GM23338 (cell line): ENCODE measurements at regions not wholly inside any gene's neighbourhood (a gene's known extent, or its start where the extent isn't known, plus 50 kb on each side); places are given as distances from the start of the nearest gene placed in this dataset.

Experiments
- ATAC-seq: fragments of 200-7000 bp; cut with Tn5 transposase; 3 replicates; pipeline ENCODE4 v1.9.1; 2020
- DNase-seq: peaks from one replicate; pipeline ENCODE4 v3.0.0-alpha.2; 2015; ENCODE audit warnings: low spot score
- H2AFZ ChIP-seq: fragments of 200-600 bp; sonication (generic); 2 replicates; pipeline ENCODE4 v1.8.0; 2016; ENCODE audit warnings: antibody characterized with exemption, mild to moderate bottlenecking, moderate library complexity
- H3F3A ChIP-seq: fragments of 200-600 bp; sonication (generic); replicated peaks from 2 replicates; pipeline ENCODE4 v1.8.0; 2017; ENCODE audit warnings: antibody characterized with exemption, mixed run types, low read depth
- H3K27ac ChIP-seq: fragments of 200-600 bp; sonication (generic); 2 replicates; pipeline ENCODE4 v1.6.1; 2016; ENCODE audit warnings: low read depth
- H3K27me3 ChIP-seq: fragments of 200-600 bp; sonication (generic); 2 replicates; pipeline ENCODE4 v1.8.0; 2016; ENCODE audit warnings: mild to moderate bottlenecking, mixed run types, moderate library complexity; ENCODE audit not compliant: insufficient read depth
- H3K36me3 ChIP-seq: fragments of 200-600 bp; sonication (generic); 2 replicates; pipeline ENCODE4 v1.8.0; 2016; ENCODE audit warnings: mild to moderate bottlenecking; ENCODE audit not compliant: insufficient read depth
- H3K4me1 ChIP-seq: fragments of 200-600 bp; sonication (generic); 2 replicates; pipeline ENCODE4 v1.8.0; 2016; ENCODE audit warnings: mild to moderate bottlenecking, moderate library complexity; ENCODE audit not compliant: insufficient read depth
- H3K4me2 ChIP-seq: fragments of 200-600 bp; sonication (generic); 2 replicates; pipeline ENCODE4 v1.7.1; 2017; ENCODE audit warnings: mixed run types
- H3K4me3 ChIP-seq: fragments of 200-600 bp; sonication (generic); 2 replicates; pipeline ENCODE4 v1.6.1; 2016; ENCODE audit warnings: mixed run types
- H3K79me2 ChIP-seq: fragments of 200-600 bp; sonication (generic); replicated peaks from 2 replicates; pipeline ENCODE4 v1.8.0; 2017; ENCODE audit warnings: mild to moderate bottlenecking; ENCODE audit not compliant: insufficient read depth
- H3K9me2 ChIP-seq: fragments of 200-600 bp; sonication (generic); 2 replicates; pipeline ENCODE4 v1.8.0; 2017; ENCODE audit not compliant: insufficient read depth
- H4K20me1 ChIP-seq: fragments of 200-600 bp; sonication (generic); replicated peaks from 2 replicates; pipeline ENCODE4 v1.8.0; 2017; ENCODE audit warnings: mild to moderate bottlenecking; ENCODE audit not compliant: insufficient read depth
- H3K27ac Mint-ChIP-seq: 2 replicates; pipeline ENCODE4 v1.8.0; 2020; ENCODE audit warnings: inconsistent platforms, mild to moderate bottlenecking, moderate library complexity, mixed read lengths
- H3K27me3 Mint-ChIP-seq: 3 replicates; pipeline ENCODE4 v1.8.0; 2022; ENCODE audit warnings: low read depth, mild to moderate bottlenecking, moderate library complexity, mixed read lengths, inconsistent platforms; ENCODE audit not compliant: insufficient read depth, poor library complexity
- H3K36me3 Mint-ChIP-seq: 3 replicates; pipeline ENCODE4 v1.8.0; 2021; ENCODE audit warnings: low read depth, mild to moderate bottlenecking, inconsistent platforms, moderate library complexity, mixed read lengths
- H3K4me1 Mint-ChIP-seq: 3 replicates; pipeline ENCODE4 v1.8.0; 2020; ENCODE audit warnings: mild to moderate bottlenecking, inconsistent platforms, mixed read lengths
- H3K4me3 Mint-ChIP-seq: 3 replicates; pipeline ENCODE4 v1.8.0; 2021; ENCODE audit warnings: moderate library complexity, mild to moderate bottlenecking, inconsistent platforms, mixed read lengths
- H3K9me3 Mint-ChIP-seq: 3 replicates; pipeline ENCODE4 v1.8.0; 2020; ENCODE audit warnings: moderate library complexity, mild to moderate bottlenecking, inconsistent platforms, mixed read lengths
- CREB1 ChIP-seq: fragments of 250-450 bp; sonication (Bioruptor Pico); IDR thresholded peaks from 2 replicates; pipeline ENCODE4 v1.5.0; 2020; ENCODE audit warnings: low read depth, mild to moderate bottlenecking, moderate library complexity
- ETS1 ChIP-seq: IDR thresholded peaks from 2 replicates; pipeline ENCODE4 v1.6.1; 2016; ENCODE audit warnings: antibody characterized with exemption
- EZH2 ChIP-seq: fragments of 200-600 bp; sonication (generic); IDR thresholded peaks from one replicate; pipeline ENCODE4 v1.8.0; 2017; ENCODE audit warnings: antibody characterized with exemption, mild to moderate bottlenecking, low read depth; ENCODE audit not compliant: unreplicated experiment
- EZH2phosphoT487 ChIP-seq: fragments of 200-600 bp; sonication (generic); IDR thresholded peaks from one replicate; pipeline ENCODE4 v1.8.1; 2018; ENCODE audit warnings: antibody characterized with exemption; ENCODE audit not compliant: unreplicated experiment
- JUNB ChIP-seq: IDR thresholded peaks from one replicate; pipeline ENCODE4 v1.6.1; 2016; ENCODE audit warnings: antibody characterized with exemption; ENCODE audit not compliant: unreplicated experiment
- REST ChIP-seq: IDR thresholded peaks from one replicate; pipeline ENCODE4 v1.6.1; 2018; ENCODE audit warnings: antibody characterized with exemption; ENCODE audit not compliant: unreplicated experiment
- STAT1 ChIP-seq: IDR thresholded peaks from one replicate; pipeline ENCODE4 v1.6.1; 2016; ENCODE audit warnings: antibody characterized with exemption; ENCODE audit not compliant: unreplicated experiment
- ZNF114 ChIP-seq: fragments of 250-450 bp; sonication (Bioruptor Pico); IDR thresholded peaks from 2 replicates; pipeline ENCODE4 v1.5.0; 2020; ENCODE audit warnings: mild to moderate bottlenecking, moderate library complexity
- ZNF331 ChIP-seq: fragments of 250-450 bp; sonication (Bioruptor Pico); IDR thresholded peaks from 2 replicates; pipeline ENCODE4 v1.5.0; 2020; ENCODE audit warnings: low read depth, mild to moderate bottlenecking, moderate library complexity
- ZNF462 ChIP-seq: fragments of 250-450 bp; sonication (Bioruptor Pico); IDR thresholded peaks from 2 replicates; pipeline ENCODE4 v1.5.0; 2020; ENCODE audit warnings: mild to moderate bottlenecking, moderate library complexity

DNA sequence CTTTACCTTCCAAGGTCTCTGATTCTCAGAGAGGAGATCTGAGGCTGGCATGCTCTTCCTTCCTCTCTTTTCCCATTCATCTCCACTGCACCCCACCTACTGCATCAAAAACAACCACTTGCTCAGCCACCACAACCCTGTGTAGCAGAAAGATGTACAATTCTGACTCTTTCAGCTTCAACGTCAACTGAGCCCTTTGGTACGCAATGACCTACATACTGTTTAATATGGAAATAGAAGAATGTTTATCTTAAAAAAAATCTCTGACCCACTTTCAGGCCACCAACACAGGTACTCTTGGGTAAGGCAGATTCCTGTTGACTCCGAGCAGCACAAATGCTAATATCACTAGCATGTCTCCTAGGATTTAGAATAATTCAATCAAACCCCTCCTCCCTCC lies 76.2 kb upstream of the AFF3 start (continued):
- TF ChIP-seq REST: no peak
- TF ChIP-seq ZNF331 (CRISPR knock-in tag): no peak
- TF ChIP-seq CREB1: no peak
- no peak for TF ChIP-seq STAT1
- no peak for TF ChIP-seq JUNB
- TF ChIP-seq ZNF114 (CRISPR knock-in tag): no peak
- TF ChIP-seq ETS1: no peak

DNA sequence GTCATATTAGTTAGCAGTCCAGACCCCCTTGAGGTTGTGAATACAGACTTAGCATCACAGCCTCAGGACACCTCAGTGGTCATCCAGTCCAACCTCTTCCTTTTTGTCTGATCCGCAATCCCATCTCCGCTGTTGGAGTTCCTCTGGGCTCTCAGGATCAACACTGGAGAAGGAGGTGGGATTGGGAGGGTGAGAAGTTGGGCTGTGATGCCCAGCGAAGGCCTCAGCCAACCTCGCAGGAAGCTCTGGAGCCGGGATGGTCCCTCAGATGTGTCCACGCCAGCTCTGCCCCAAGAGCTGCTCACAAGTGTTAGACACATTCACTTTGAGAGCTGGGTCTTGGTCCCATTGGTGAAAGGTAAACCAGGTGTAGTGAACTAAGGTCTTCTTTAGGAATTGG lies 74.9 kb upstream of the AFF3 start:
- Histone ChIP-seq H3F3A (no peaks in the 10 kb centered on the region), H4K20me1 (no peaks in the 10 kb centered on the region), H3K27ac (no peak overlapping the region), H3K4me2 (no peak overlapping the region), H3K4me1 (no peaks in the 10 kb centered on the region), H2AFZ (no peak overlapping the region), H3K36me3 (no peaks in the 10 kb centered on the region), H3K27me3 (no peaks in the 10 kb centered on the region), H3K4me3 (no peak overlapping the region), H3K9me2 (no peaks in the 10 kb centered on the region), H3K79me2 (no peaks in the 10 kb centered on the region)
- Mint-ChIP-seq H3K4me1 (no peaks in the 10 kb centered on the region), H3K4me3 (no peak overlapping the region), H3K36me3 (no peaks in the 10 kb centered on the region), H3K9me3 (no peaks in the 10 kb centered on the region), H3K27ac (no peak overlapping the region), H3K27me3 (peaks cover 2% of the 10 kb centered on the region)
- no peak for ATAC-seq
- no peak for DNase-seq
- no peak for TF ChIP-seq JUNB
- no peak for TF ChIP-seq ZNF331 (CRISPR knock-in tag)
- no peak for TF ChIP-seq REST
- TF ChIP-seq EZH2: no peak
- TF ChIP-seq EZH2phosphoT487: no peak
- no peak for TF ChIP-seq ZNF462
- TF ChIP-seq CREB1: no peak
